Right cardiac atrium (tissue), 5 donors: ENCODE measurements at regions not wholly inside any gene's neighbourhood (a gene's known extent, or its start where the extent isn't known, plus 50 kb on each side); places are given as distances from the start of the nearest gene placed in this dataset.
"Not testable (repeated sequence)": the region's sequence is repeated elsewhere in the genome, so short reads cannot be mapped to it uniquely, and the experiment has no call there.

Experiments
- ATAC-seq, 2 donors: fragments of 200-7000 bp; cut with Tn5 transposase; one replicate each; pipeline versions ENCODE4 v1.8.0 to v1.9.1; 2020; ENCODE audit warnings: moderate library complexity in 2 of 2, mild to moderate bottlenecking in 1 of 2
- DNase-seq, 3 donors: peaks; one replicate each; pipeline ENCODE4 v3.0.0-alpha.2; 2020
- H3K27ac ChIP-seq: one replicate; pipeline ENCODE4 v1.5.1; 2013; ENCODE audit warnings: mild to moderate bottlenecking, low read length, control low read depth, moderate library complexity
- H3K27me3 ChIP-seq: one replicate; pipeline ENCODE4 v1.6.1; 2013; ENCODE audit not compliant: control insufficient read depth, insufficient read depth
- H3K4me1 ChIP-seq: one replicate; pipeline ENCODE4 v1.6.1; 2013; ENCODE audit warnings: low read length; ENCODE audit not compliant: control insufficient read depth, insufficient read depth
- H3K4me3 ChIP-seq: one replicate; pipeline ENCODE4 v1.5.1; 2013; ENCODE audit warnings: low read length, control low read depth
- H3K9me3 ChIP-seq: one replicate; pipeline ENCODE4 v1.6.1; 2013; ENCODE audit warnings: low read length; ENCODE audit not compliant: control insufficient read depth
- WGBS: extraction: QIAGEN DNeasy Blood & Tissue Kit; methylation state at CpG from one replicate; pipeline ENCODE4 v1.1.7; 2013; 5-methylcytosine and 5-hydroxymethylcytosine counted together
- intact Hi-C, 4 donors: fragments of 100-400 bp; cut with DNase I; formaldehyde crosslinking; loops; one replicate each; pipeline versions ENCODE4 v1.11.0 to v1.14.0; 2022 to 2023
- donor health status: healthy with polysubstance abuse.
- donor health status: DM: no; HTN: yes; CAD: no.
- donor health status: DM: no; HTN: no; CAD: no.
- donor health status: DM: no; HTN: yes; CAD: no; lungs with severe emphysema.
- donor health status: DM: yes; HTN: yes; CAD: no.

DNA sequence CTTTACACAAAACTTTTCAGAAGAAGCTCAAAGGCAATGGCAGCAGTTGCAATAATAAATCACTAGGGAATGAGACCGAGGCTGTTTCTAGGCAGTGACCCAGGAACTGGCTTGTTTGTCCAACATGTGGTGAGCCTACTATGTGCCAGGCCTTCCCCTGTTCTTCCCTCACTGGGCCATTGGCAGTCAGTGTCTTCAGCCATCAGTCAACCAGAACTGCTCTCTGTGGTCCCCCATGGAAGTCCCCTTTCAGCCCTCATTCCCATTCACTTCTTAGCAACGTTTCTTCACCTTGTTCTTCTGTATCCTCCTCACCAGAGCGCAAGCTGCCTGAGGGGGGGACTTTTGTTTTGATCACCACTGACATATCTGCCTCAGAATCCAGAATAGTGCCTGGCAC lies 274.1 kb downstream of the RRAGC start:
- Histone ChIP-seq H3K9me3 (no peaks in the 10 kb centered on the region), H3K27me3 (no peaks in the 10 kb centered on the region), H3K4me3 (no peak overlapping the region), H3K27ac (no peak overlapping the region), H3K4me1 (no peaks in the 10 kb centered on the region)
- DNase-seq (no peak), ATAC-seq (no peak)
- WGBS = 72% methylated on average over 3 of the region's 3 CpGs
- intact Hi-C loops = no loop called here

DNA sequence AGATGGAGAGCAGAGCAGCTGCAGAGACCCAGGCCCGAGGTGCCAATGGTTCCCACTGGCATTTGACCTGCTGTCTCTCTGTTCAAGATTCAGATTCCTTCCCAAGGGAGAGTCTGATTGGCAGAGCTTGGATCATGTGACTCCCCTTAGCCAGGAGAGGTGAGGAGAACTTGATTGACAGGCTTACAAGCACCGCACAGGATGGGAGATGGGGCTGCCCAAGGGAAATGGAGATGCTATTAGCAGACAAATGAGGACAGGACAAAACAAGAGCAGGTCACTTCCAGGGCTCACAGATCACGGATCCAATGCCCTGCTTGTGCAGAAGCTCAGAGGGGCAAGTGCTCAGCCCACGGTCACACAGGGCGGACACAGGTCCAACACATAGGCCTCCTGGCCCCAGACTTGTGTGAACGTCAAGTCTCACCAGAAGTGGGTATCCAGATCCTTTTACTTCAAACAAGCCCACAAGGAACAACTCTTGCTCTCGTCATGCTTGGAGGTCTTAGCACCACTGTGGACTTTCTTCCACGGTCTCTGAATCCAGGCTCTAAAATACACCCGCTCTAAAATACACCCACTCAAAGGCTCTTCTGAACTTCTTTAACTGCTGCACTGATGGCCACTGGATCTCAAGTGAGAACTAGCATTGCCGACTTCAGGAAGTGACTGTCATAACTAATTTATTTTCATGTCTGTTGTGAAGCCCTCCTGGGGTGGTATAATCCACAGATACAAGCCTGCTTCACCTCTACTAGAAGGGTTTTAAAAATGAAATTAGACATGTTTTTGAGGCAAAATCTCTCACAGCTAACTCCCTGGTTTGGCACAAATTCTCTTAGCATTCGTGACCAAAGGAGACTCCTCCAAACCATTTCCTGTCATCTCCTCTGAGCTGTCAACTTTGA lies 274.9 kb downstream of the RRAGC start:
- H3K27ac ChIP-seq = no peak overlapping the region
- no peaks in the 10 kb centered on the region for H3K27me3 ChIP-seq
- H3K9me3 ChIP-seq = no peaks in the 10 kb centered on the region
- no peaks in the 10 kb centered on the region for H3K4me1 ChIP-seq
- no peak overlapping the region for H3K4me3 ChIP-seq
- DNase-seq = no peak
- 68% methylated on average over 11 of the region's 11 CpGs for WGBS
- intact Hi-C loops = no loop called here
- ATAC-seq = no peak

DNA sequence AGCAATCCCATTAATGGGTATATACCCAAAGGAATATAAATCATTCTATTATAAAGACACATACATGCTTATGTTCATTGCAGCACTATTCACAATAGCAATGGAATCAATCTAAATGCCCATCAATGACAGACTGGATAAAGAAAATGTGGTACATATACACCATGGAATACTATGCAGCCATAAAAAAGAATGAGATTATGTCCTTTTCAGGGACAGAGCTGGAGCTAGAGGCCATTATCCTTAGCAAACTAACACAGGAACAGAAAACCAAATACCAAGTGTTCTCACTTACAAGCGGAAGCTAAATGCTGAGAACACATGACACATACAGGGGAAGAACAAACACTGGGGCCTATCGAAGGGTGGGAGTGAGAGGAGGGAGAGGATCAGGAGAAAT lies 276.3 kb downstream of the RRAGC start:
- H3K4me3 ChIP-seq, DNase-seq, H3K4me1 ChIP-seq, H3K9me3 ChIP-seq, H3K27me3 ChIP-seq, intact Hi-C loops, ATAC-seq, H3K27ac ChIP-seq: not testable (repeated sequence)
- 87% methylated on average over 2 of the region's 2 CpGs for WGBS

DNA sequence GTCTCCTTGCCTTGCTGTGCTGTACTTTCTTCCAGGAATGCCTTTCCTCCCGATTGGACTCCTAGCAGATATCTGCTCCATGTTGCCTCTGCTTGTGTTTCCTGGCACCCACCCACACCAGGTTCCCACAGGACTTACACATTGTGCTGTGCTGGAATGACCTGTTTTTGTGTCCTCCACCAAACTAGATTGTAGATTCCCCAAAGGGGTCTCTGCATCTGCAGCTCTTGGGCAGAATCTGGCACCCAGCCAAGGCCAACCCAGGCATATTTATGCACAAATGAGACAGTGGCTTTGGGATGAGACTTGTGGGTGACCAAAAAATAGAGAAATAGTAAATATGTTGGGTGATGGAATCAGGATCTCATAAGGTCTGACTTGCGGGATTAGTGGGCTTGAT lies 278.2 kb downstream of the RRAGC start:
- Histone ChIP-seq H3K27me3 (no peaks in the 10 kb centered on the region), H3K9me3 (no peaks in the 10 kb centered on the region), H3K4me3 (no peak overlapping the region), H3K4me1 (no peaks in the 10 kb centered on the region), H3K27ac (no peak overlapping the region)
- ATAC-seq (no peak), DNase-seq (no peak)
- WGBS = 55% methylated on average over 2 of the region's 2 CpGs
- intact Hi-C loops = no loop called here

DNA sequence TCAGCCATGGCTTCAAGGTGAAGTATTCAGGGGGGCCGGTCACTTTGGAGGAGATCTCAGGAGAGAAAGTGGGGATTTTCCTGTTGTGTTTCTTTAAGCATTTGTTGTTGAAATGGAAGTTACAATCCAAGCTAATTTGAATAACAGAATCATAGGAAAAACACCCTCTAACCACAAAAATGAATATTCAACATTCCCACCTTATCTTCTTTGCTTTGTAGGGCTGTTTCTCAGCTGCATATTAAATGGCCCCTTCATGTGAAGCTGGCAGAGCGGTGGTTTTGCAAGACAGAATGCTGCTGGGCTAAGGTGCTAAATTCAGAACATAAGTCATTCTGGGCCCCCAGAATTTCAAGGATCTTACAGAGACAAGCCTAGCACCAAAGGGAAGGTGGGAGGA lies 279.0 kb downstream of the RRAGC start:
- DNase-seq (no peak), ATAC-seq (no peak)
- whole genome bisulfite sequencing = 89% methylated on average over 2 of the region's 2 CpGs
- intact Hi-C loops = no loop called here
- Histone ChIP-seq H3K9me3 (no peaks in the 10 kb centered on the region), H3K27me3 (no peaks in the 10 kb centered on the region), H3K4me1 (no peaks in the 10 kb centered on the region), H3K27ac (no peak overlapping the region), H3K4me3 (no peak overlapping the region)

DNA sequence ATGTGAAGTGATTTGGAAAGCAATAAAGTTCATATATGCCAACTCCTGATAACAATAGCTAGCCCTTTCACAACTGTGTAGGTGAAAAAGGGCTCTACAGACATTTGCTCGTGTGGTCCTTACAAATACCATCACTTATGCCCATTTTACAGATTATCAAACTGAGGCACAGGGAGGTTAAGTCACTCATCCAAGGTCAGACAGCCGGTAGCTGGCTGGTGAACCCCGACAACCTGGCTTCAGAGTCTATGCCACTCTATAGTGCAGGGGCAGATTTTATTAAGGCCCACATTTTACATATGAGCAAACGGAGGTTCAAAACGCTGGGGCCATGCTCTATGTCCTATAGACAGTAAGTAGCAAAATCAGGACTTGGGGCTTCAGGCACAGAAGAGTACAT lies 280.5 kb downstream of the RRAGC start:
- ATAC-seq = no peak
- Histone ChIP-seq H3K27me3 (no peaks in the 10 kb centered on the region), H3K9me3 (no peaks in the 10 kb centered on the region), H3K4me3 (no peak overlapping the region), H3K4me1 (no peaks in the 10 kb centered on the region), H3K27ac (no peak overlapping the region)
- intact Hi-C loops = no loop called here
- no peak for DNase-seq
- WGBS = 84% methylated on average over 5 of the region's 5 CpGs

DNA sequence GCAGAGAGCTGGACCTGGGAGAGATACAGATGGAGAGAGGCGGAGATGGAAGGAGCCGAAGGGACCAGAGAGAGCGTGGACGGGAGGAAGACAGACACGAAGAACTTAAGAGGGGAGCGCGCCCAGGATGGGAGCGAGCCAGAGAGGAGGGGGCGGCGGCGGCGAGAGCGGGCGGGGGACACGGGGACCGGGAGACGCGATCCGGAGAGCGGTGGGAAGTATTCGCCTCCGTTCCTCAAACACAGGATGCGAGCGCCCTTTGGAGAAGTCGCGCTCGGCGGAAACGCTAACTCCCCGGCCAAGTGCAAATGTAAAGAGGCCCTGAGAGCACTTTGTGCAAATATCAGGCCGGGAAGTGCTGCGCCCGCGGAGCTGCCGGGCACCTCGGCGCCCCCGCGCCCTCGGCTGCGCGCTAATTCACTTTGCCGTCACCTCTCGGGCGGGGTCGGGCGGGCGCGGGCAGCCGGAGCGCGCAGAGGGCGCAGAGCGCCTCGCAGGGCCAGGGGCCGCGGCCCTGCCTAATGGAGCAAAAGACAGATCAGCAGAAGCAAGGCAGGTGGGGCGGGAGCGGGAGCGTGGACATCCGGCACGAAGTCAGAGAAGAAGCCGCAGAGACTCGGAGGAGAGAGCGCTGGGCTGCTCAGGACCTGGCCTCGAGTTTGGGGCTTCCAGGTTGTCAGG lies 281.2 kb downstream of the RRAGC start:
- ATAC-seq (peak in 1 of 2 donors; percentile 40), DNase-seq (no peak)
- Histone ChIP-seq H3K27me3 (no peaks in the 10 kb centered on the region), H3K4me3 (peak overlapping the region; percentile 21), H3K9me3 (no peaks in the 10 kb centered on the region), H3K4me1 (no peaks in the 10 kb centered on the region), H3K27ac (no peak overlapping the region)
- WGBS = 2% methylated on average over 66 of the region's 66 CpGs
- intact Hi-C loops = no loop called here

DNA sequence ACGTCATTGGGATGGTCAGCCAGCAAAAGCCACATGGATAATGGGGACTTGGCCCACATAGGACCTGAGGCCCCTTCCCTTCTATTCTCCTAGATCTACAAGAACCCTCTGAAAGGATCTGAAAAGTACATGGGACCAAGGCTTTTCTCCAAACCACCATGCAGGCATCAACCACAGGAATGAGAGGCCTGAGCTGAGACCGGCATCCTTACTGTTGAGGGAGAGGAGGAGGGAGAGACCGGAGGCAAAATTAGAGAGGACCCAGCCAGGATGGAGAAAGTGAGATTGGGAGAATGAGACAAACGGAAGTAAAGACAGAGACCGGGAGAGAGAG lies 281.7 kb downstream of the RRAGC start:
- no peaks in the 10 kb centered on the region for H3K27me3 ChIP-seq
- no peaks in the 10 kb centered on the region for H3K9me3 ChIP-seq
- no peak for DNase-seq
- no peak for ATAC-seq
- no peaks in the 10 kb centered on the region for H3K4me1 ChIP-seq
- H3K4me3 ChIP-seq = peak overlapping the region; percentile 21
- H3K27ac ChIP-seq = no peak overlapping the region
- 16% methylated on average over 5 of the region's 5 CpGs for WGBS
- intact Hi-C loops = no loop called here

DNA sequence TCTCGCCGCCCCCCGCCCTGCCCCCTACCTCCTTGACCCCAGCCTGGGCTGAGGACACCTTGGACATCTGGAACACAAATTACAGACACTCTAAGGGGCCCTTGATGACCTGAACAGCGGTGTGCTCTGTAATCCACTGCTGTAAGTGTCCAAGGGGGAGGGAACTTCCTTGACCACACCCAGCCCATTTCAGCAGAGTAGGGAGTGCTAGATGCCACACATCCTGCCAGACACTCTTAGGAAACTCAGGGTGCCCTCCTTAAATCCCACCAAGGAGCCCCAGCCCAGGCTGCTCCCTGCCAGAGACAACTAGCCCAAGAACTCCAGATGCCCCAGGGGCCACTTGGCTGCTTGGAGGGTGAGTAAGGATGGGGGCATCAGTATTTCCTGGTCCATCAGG lies 282.2 kb downstream of the RRAGC start:
- Histone ChIP-seq H3K27ac (no peak overlapping the region), H3K4me3 (no peak overlapping the region), H3K9me3 (no peaks in the 10 kb centered on the region), H3K27me3 (no peaks in the 10 kb centered on the region), H3K4me1 (no peaks in the 10 kb centered on the region)
- 48% methylated on average over 4 of the region's 4 CpGs for WGBS
- no peak for DNase-seq
- intact Hi-C loops = no loop called here
- peak in 1 of 2 donors; percentile 38 for ATAC-seq

DNA sequence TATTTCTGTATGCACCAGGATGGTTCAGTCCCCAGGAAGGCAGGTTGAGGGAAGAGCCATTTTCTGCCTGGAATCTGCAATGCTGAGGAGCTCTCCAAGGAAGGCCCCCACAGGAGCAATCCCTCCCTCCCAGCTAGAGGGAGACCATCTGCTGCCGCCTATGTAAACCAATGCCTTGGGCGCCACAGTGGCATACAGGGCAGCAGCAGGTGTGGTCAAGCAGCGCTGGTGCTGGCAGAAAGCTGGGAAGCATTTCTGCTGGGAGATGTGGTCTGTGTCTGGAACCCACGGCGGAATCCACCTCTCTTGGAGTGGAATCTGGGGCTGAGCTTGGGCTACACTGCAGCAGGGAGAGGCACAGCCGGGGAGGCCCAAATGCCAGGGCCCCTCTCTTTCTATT lies 283.3 kb downstream of the RRAGC start:
- Histone ChIP-seq H3K4me3 (no peak overlapping the region), H3K4me1 (no peaks in the 10 kb centered on the region), H3K27me3 (no peaks in the 10 kb centered on the region), H3K27ac (no peak overlapping the region), H3K9me3 (no peaks in the 10 kb centered on the region)
- no peak for ATAC-seq
- intact Hi-C loops = no loop called here
- WGBS = 77% methylated on average over 6 of the region's 6 CpGs
- DNase-seq = no peak

DNA sequence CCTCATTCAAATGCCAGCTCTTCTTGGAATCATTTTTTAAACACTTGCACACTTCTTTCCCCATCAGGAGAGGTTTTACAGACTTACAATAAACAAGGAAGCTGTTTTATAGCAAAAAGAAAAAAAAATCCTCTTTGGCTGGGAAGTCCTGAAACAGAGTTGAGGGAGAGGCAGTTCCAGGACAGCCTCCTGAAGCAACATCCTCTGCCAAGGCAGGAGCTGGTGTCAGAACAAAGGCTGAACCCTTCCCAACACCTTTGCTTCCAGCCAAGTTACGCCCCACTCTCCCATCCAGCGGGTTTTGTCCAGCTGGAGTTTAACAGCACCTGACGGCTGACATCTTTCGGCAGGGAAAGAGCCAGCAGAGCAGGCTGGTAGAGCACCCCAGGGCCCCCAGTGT lies 287.8 kb downstream of the RRAGC start:
- 36% methylated on average over 4 of the region's 4 CpGs for WGBS
- ATAC-seq (peak; percentile 70 to 85), DNase-seq (no peak)
- intact Hi-C loops = no loop called here
- H3K9me3 ChIP-seq = no peaks in the 10 kb centered on the region
- no peaks in the 10 kb centered on the region for H3K27me3 ChIP-seq
- no peak overlapping the region for H3K27ac ChIP-seq
- no peaks in the 10 kb centered on the region for H3K4me1 ChIP-seq
- H3K4me3 ChIP-seq = no peak overlapping the region
